HL-60 (cell line): ENCODE measurements at regions not wholly inside any gene's neighbourhood (a gene's known extent, or its start where the extent isn't known, plus 50 kb on each side); places are given as distances from the start of the nearest gene placed in this dataset.

Experiments used
- CTCF ChIP-seq: IDR thresholded peaks from one replicate; pipeline ENCODE4 v1.5.1; 2011; ENCODE audit warnings: low read length, control low read depth, inconsistent platforms; ENCODE audit not compliant: insufficient read depth
- GABPA ChIP-seq: IDR thresholded peaks from 2 replicates; pipeline ENCODE4 v1.6.1; 2012; ENCODE audit warnings: low read depth
- POLR2AphosphoS5 ChIP-seq: IDR thresholded peaks from 2 replicates; pipeline ENCODE4 v1.6.1; 2012; ENCODE audit warnings: low read depth

GRCh38 chrX:122113376-122113775 lies 1066.0 kb downstream of the GLUD2 start:
- TF ChIP-seq CTCF (no peak), POLR2AphosphoS5 (no peak), GABPA (no peak)
